ENCODE measurements at regions not wholly inside any gene's neighbourhood (a gene's known extent, or its start where the extent isn't known, plus 50 kb on each side); places are given as distances from the start of the nearest gene placed in this dataset.
A peak's percentile ranks its signal among the peaks of the same experiment; 100 is the strongest.
"Not testable (repeated sequence)": the region's sequence is repeated elsewhere in the genome, so short reads cannot be mapped to it uniquely, and the experiment has no call there.

- DNase-seq (ENCODE audit: low spot score in 2 of 2) (no peak), ATAC-seq (no peak)
- Mint-ChIP-seq H3K36me3 (no peaks in the 10 kb centered on the region), H3K27ac (no peak overlapping the region), H3K4me1 (peaks cover 5% of the 10 kb centered on the region), H3K4me3 (no peak overlapping the region), H3K9me3 (no peaks in the 10 kb centered on the region)
Measured at GRCh38 chr15:20642054-20642767, 100.6 kb upstream of the GOLGA6L6 start.

GRCh38 chr15:20640427-20640826, 98.8 kb upstream of the GOLGA6L6 start:
- H3K9me3 Mint-ChIP-seq; DNase-seq (ENCODE audit: low spot score in 2 of 2); H3K36me3 Mint-ChIP-seq; H3K4me1 Mint-ChIP-seq; H3K4me3 Mint-ChIP-seq; H3K27ac Mint-ChIP-seq: not testable (repeated sequence)
- peak; percentile 85 for ATAC-seq

- not testable (repeated sequence) for H3K4me3 Mint-ChIP-seq; H3K9me3 Mint-ChIP-seq; DNase-seq (ENCODE audit: low spot score in 2 of 2); H3K36me3 Mint-ChIP-seq; H3K27ac Mint-ChIP-seq; H3K4me1 Mint-ChIP-seq
- peak; percentile 63 for ATAC-seq
Measured at GRCh38 chr15:20639224-20639623, 97.6 kb upstream of the GOLGA6L6 start.

- not testable (repeated sequence) for H3K4me1 Mint-ChIP-seq; DNase-seq (ENCODE audit: low spot score in 2 of 2); H3K36me3 Mint-ChIP-seq; H3K27ac Mint-ChIP-seq; H3K4me3 Mint-ChIP-seq; H3K9me3 Mint-ChIP-seq
- peak; percentile 61 for ATAC-seq
Measured at GRCh38 chr15:20637499-20637898, 95.9 kb upstream of the GOLGA6L6 start.

GRCh38 chr15:20629526-20629925, 87.9 kb upstream of the GOLGA6L6 start:
- ATAC-seq = peak; percentile 28

GRCh38 chr15:20628538-20628937, 86.9 kb upstream of the GOLGA6L6 start:
- DNase-seq (ENCODE audit: low spot score in 2 of 2); H3K9me3 Mint-ChIP-seq; H3K27ac Mint-ChIP-seq; H3K4me1 Mint-ChIP-seq; H3K4me3 Mint-ChIP-seq; H3K36me3 Mint-ChIP-seq: not testable (repeated sequence)
- peak; percentile 32 for ATAC-seq

More at GRCh38 chr15:20629526-20629925, 87.9 kb upstream of the GOLGA6L6 start:
- not testable (repeated sequence) for H3K36me3 Mint-ChIP-seq; H3K4me1 Mint-ChIP-seq; DNase-seq (ENCODE audit: low spot score in 2 of 2); H3K9me3 Mint-ChIP-seq; H3K4me3 Mint-ChIP-seq; H3K27ac Mint-ChIP-seq

GRCh38 chr15:20625469-20625868, 83.9 kb upstream of the GOLGA6L6 start:
- not testable (repeated sequence) for H3K27ac Mint-ChIP-seq; H3K4me3 Mint-ChIP-seq; H3K4me1 Mint-ChIP-seq; H3K9me3 Mint-ChIP-seq; ATAC-seq; H3K36me3 Mint-ChIP-seq; DNase-seq (ENCODE audit: low spot score in 2 of 2)

- H3K4me3 Mint-ChIP-seq; H3K27ac Mint-ChIP-seq; DNase-seq (ENCODE audit: low spot score in 2 of 2); H3K4me1 Mint-ChIP-seq; H3K36me3 Mint-ChIP-seq; H3K9me3 Mint-ChIP-seq: not testable (repeated sequence)
- ATAC-seq = peak; percentile 58
Measured at GRCh38 chr15:20624085-20624484, 82.5 kb upstream of the GOLGA6L6 start.

- not testable (repeated sequence) for H3K36me3 Mint-ChIP-seq; H3K27ac Mint-ChIP-seq; H3K9me3 Mint-ChIP-seq; DNase-seq (ENCODE audit: low spot score in 2 of 2); H3K4me3 Mint-ChIP-seq; H3K4me1 Mint-ChIP-seq
- ATAC-seq = peak; percentile 63
Measured at GRCh38 chr15:20622117-20622516, 80.5 kb upstream of the GOLGA6L6 start.

- not testable (repeated sequence) for H3K4me1 Mint-ChIP-seq; H3K27ac Mint-ChIP-seq; H3K9me3 Mint-ChIP-seq; H3K4me3 Mint-ChIP-seq; DNase-seq (ENCODE audit: low spot score in 2 of 2); ATAC-seq; H3K36me3 Mint-ChIP-seq
Measured at GRCh38 chr15:20614549-20614948, 72.9 kb upstream of the GOLGA6L6 start.

GRCh38 chr15:20612796-20613195, 71.2 kb upstream of the GOLGA6L6 start:
- not testable (repeated sequence) for H3K36me3 Mint-ChIP-seq; H3K4me1 Mint-ChIP-seq; H3K4me3 Mint-ChIP-seq; H3K27ac Mint-ChIP-seq; DNase-seq (ENCODE audit: low spot score in 2 of 2); H3K9me3 Mint-ChIP-seq
- ATAC-seq = peak; percentile 2

GRCh38 chr15:20612356-20612755, 70.8 kb upstream of the GOLGA6L6 start:
- H3K36me3 Mint-ChIP-seq; DNase-seq (ENCODE audit: low spot score in 2 of 2); H3K4me1 Mint-ChIP-seq; H3K4me3 Mint-ChIP-seq; H3K27ac Mint-ChIP-seq; H3K9me3 Mint-ChIP-seq: not testable (repeated sequence)
- peak; percentile 35 for ATAC-seq

- not testable (repeated sequence) for H3K36me3 Mint-ChIP-seq; H3K4me3 Mint-ChIP-seq; H3K9me3 Mint-ChIP-seq; H3K27ac Mint-ChIP-seq; DNase-seq (ENCODE audit: low spot score in 2 of 2); H3K4me1 Mint-ChIP-seq
- ATAC-seq = peak; percentile 19
Measured at GRCh38 chr15:20611667-20612290, 70.2 kb upstream of the GOLGA6L6 start.

- not testable (repeated sequence) for H3K27ac Mint-ChIP-seq; H3K4me3 Mint-ChIP-seq; H3K36me3 Mint-ChIP-seq; DNase-seq (ENCODE audit: low spot score in 2 of 2); H3K9me3 Mint-ChIP-seq; ATAC-seq; H3K4me1 Mint-ChIP-seq
Measured at GRCh38 chr15:20608179-20608578, 66.6 kb upstream of the GOLGA6L6 start.

- not testable (repeated sequence) for H3K9me3 Mint-ChIP-seq; DNase-seq (ENCODE audit: low spot score in 2 of 2); H3K4me3 Mint-ChIP-seq; H3K36me3 Mint-ChIP-seq; ATAC-seq; H3K27ac Mint-ChIP-seq; H3K4me1 Mint-ChIP-seq
Measured at GRCh38 chr15:20597245-20597644, 55.6 kb upstream of the GOLGA6L6 start.

- not testable (repeated sequence) for H3K4me1 Mint-ChIP-seq; H3K9me3 Mint-ChIP-seq; H3K27ac Mint-ChIP-seq; H3K4me3 Mint-ChIP-seq; DNase-seq (ENCODE audit: low spot score in 2 of 2); H3K36me3 Mint-ChIP-seq
- peak; percentile 2 for ATAC-seq
Measured at GRCh38 chr15:20594219-20594618, 52.6 kb upstream of the GOLGA6L6 start.
